Urinary bladder (tissue), 3 donors: ENCODE measurements at regions not wholly inside any gene's neighbourhood (a gene's known extent, or its start where the extent isn't known, plus 50 kb on each side); places are given as distances from the start of the nearest gene placed in this dataset.

Source experiments
- DNase-seq: peaks from one replicate; pipeline ENCODE4 v3.0.0-alpha.2; 2015; ENCODE audit errors: extremely low spot score
- H3K27ac ChIP-seq: one replicate; pipeline ENCODE4 v1.5.1; 2013; ENCODE audit warnings: low read depth, mild to moderate bottlenecking, moderate library complexity
- H3K36me3 ChIP-seq: one replicate; pipeline ENCODE4 v1.6.1; 2013; ENCODE audit warnings: mild to moderate bottlenecking, moderate library complexity; ENCODE audit not compliant: insufficient read depth
- H3K4me1 ChIP-seq: one replicate; pipeline ENCODE4 v1.6.1; 2013; ENCODE audit warnings: mild to moderate bottlenecking, moderate library complexity; ENCODE audit not compliant: insufficient read depth
- H3K4me3 ChIP-seq: one replicate; pipeline ENCODE4 v1.5.1; 2013; ENCODE audit warnings: low read depth, low read length
- WGBS: extraction: QIAGEN DNeasy Blood & Tissue Kit; methylation state at CpG from one replicate; pipeline ENCODE4 v1.1.7; 2013; 5-methylcytosine and 5-hydroxymethylcytosine counted together
- donor health status: healthy with polysubstance abuse.
- donor health status: healthy.

- Histone ChIP-seq H3K36me3 (no peaks in the 10 kb centered on the region), H3K4me3 (no peak overlapping the region), H3K4me1 (no peaks in the 10 kb centered on the region), H3K27ac (no peak overlapping the region)
- no peak for DNase-seq
- WGBS: 92% methylated on average over 13 of the region's 13 CpGs
Observed at GRCh38 chr4:95979961-95980876, 140.3 kb downstream of the PDHA2 start.

DNA sequence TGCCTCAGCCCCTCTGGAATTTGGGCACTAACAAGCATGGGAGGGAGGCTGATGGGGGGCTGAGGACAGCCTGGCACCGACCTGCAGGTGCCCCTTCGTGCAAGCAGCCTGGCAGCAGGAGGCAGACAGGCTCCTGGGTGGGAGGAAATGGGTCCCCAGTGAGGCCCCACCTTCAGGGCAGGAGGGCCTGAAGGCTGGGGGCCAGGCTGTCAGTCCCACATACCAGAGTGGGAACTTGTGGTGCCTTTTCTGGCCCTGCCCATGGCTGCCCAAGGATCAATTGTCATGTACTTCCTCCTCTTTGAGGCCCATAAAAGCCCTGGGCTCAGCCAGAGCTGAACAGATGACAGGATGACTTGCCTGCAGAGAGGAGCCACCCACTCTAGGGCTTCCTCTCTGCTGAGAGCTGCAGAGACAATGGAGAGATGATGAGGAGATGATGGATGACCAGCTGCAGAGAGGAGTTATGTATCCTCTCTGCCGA lies 141.0 kb downstream of the PDHA2 start:
- 83% methylated on average over 3 of the region's 3 CpGs for WGBS
- no peak overlapping the region for H3K27ac ChIP-seq
- H3K4me1 ChIP-seq: no peaks in the 10 kb centered on the region
- no peaks in the 10 kb centered on the region for H3K36me3 ChIP-seq
- H3K4me3 ChIP-seq: no peak overlapping the region
- no peak for DNase-seq

DNA sequence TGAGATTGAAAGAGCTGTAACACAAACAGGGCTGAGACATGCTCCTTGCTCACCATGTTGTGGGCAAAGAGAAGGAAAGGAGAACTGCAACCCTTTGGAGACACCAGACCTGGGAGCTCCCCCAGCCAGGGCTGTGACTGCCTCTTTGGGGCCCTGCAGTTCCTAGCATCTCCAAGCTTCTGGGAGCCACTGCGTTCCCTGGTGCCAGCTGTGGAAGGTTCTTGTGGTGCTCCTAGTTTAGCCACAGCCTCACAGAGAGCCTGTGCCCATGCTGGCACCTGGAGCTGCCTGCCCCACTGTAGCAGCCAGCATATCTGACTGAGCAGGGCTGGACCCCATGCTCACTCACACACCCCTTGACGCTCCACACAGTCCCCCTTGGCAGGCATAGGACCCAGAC lies 141.7 kb downstream of the PDHA2 start:
- H3K27ac ChIP-seq: no peak overlapping the region
- no peak for DNase-seq
- no peaks in the 10 kb centered on the region for H3K4me1 ChIP-seq
- no peaks in the 10 kb centered on the region for H3K36me3 ChIP-seq
- H3K4me3 ChIP-seq: no peak overlapping the region
- 87% methylated on average over 2 of the region's 2 CpGs for WGBS

- no peak for DNase-seq
- Histone ChIP-seq H3K4me1 (no peaks in the 10 kb centered on the region), H3K4me3 (no peak overlapping the region), H3K27ac (no peak overlapping the region), H3K36me3 (no peaks in the 10 kb centered on the region)
- 82% methylated on average over 1 of the region's 1 CpG for WGBS
Observed at GRCh38 chr4:95982516-95982915, 142.6 kb downstream of the PDHA2 start.

- H3K4me1 ChIP-seq: no peaks in the 10 kb centered on the region
- WGBS: 75% methylated on average over 6 of the region's 6 CpGs
- no peak overlapping the region for H3K27ac ChIP-seq
- no peak for DNase-seq
- H3K36me3 ChIP-seq: no peaks in the 10 kb centered on the region
- no peak overlapping the region for H3K4me3 ChIP-seq
Observed at GRCh38 chr4:95984081-95984480, 144.2 kb downstream of the PDHA2 start.

GRCh38 chr4:95985051-95985450 lies 145.2 kb downstream of the PDHA2 start:
- H3K4me3 ChIP-seq: no peak overlapping the region
- no peaks in the 10 kb centered on the region for H3K4me1 ChIP-seq
- WGBS: 92% methylated on average over 4 of the region's 4 CpGs
- no peak overlapping the region for H3K27ac ChIP-seq
- no peaks in the 10 kb centered on the region for H3K36me3 ChIP-seq
- DNase-seq: no peak

DNA sequence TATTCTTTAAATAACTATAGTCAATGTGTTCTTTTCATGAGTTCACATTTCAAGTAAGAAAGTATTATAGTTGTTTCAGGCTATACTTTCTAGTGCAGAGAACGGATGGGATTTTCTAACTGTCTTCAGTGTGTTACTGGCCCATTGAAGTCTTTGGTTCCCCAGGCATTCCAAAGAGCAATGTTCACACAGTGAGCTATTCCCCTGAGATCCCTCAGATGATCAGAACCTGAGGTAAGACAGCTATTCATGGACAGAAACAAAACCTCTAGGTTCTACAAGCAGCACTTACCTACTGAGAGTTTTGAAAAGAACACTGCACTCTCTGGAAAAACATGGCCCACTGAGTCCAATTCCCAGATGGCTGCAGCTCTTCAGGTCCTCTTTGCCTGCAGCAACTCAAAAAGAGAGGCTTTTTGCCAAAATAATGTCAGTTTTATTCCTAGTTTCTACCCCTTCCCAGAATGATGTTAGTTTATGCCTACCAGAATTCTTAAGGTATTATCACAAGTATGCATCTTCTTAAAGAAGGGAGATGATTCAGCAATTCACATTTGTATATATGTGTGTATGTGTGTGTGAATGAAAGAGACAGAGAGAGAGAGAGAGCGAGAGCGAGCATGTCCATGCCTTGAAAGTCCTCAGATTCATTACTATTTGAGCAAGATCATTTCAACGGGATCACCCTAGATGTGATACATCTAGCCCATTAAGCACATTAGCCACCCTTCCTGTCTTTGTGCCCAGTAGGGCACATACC lies 146.1 kb downstream of the PDHA2 start:
- H3K4me1 ChIP-seq: no peaks in the 10 kb centered on the region
- WGBS: 96% methylated on average over 4 of the region's 4 CpGs
- H3K27ac ChIP-seq: no peak overlapping the region
- DNase-seq: no peak
- H3K36me3 ChIP-seq: no peaks in the 10 kb centered on the region
- H3K4me3 ChIP-seq: no peak overlapping the region

GRCh38 chr4:95987851-95988250 lies 148.0 kb downstream of the PDHA2 start:
- DNase-seq: no peak
- H3K36me3 ChIP-seq: no peaks in the 10 kb centered on the region
- H3K4me1 ChIP-seq: no peaks in the 10 kb centered on the region
- no peak overlapping the region for H3K27ac ChIP-seq
- H3K4me3 ChIP-seq: no peak overlapping the region

DNA sequence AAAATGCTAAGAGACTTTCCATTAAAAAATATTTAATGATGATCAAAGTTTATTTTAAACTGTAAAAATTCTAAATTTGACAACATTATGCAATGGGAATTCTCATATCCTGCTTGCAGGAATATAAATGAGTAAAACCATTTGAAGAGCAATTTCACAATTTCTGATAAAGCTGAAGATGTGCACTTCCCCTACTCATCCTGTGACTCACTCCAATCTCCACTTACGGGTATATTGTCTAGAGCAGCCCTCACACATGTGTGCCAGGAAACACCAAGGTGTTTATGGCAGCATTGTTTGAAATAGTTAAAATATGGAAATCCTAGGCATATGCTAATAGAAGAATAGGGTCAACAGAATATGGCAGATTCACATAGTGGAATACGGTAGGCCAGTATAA lies 158.4 kb downstream of the PDHA2 start:
- H3K36me3 ChIP-seq: no peaks in the 10 kb centered on the region
- H3K27ac ChIP-seq: no peak overlapping the region
- WGBS: 90% methylated on average over 2 of the region's 2 CpGs
- DNase-seq: no peak
- H3K4me3 ChIP-seq: no peak overlapping the region
- no peaks in the 10 kb centered on the region for H3K4me1 ChIP-seq

DNA sequence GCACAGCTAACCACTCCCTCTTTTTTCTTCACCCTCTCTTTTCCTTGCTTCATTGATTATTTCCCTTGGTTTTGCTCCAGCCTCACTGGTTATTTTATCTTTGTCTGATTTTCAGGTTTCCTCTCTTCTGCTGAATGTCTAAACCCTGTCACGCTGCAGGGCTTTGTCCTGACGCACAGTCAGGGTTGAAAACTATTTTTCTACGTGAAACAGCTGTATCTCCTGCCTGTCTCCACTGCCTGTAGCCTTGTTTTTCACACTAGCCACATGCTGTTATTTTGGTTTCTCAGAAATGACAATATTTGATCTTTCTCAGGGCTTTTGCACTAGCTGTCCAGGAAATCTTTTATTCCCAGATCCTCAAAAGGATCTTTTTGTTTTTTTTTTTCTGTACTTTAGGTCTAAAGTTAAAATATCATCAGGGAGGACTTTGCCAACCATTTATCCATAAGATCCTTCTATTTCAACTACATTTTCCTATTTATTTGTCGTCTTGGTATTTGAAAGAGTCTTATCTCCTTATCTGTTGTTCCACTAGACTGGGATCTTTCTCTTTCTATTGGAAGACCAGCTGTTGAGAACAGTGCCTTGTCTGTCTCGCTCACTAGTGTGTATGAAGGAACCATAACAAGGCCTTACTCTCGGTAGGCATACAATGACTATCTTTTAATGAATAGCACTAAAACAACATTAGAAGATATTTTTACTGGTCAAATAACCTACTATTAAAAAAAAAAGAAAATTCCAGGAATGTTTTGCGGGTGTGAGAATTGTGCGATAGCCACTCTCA lies 164.3 kb downstream of the PDHA2 start:
- 65% methylated on average over 8 of the region's 8 CpGs for WGBS
- no peak overlapping the region for H3K27ac ChIP-seq
- no peaks in the 10 kb centered on the region for H3K36me3 ChIP-seq
- H3K4me3 ChIP-seq: no peak overlapping the region
- H3K4me1 ChIP-seq: no peaks in the 10 kb centered on the region
- no peak for DNase-seq

DNA sequence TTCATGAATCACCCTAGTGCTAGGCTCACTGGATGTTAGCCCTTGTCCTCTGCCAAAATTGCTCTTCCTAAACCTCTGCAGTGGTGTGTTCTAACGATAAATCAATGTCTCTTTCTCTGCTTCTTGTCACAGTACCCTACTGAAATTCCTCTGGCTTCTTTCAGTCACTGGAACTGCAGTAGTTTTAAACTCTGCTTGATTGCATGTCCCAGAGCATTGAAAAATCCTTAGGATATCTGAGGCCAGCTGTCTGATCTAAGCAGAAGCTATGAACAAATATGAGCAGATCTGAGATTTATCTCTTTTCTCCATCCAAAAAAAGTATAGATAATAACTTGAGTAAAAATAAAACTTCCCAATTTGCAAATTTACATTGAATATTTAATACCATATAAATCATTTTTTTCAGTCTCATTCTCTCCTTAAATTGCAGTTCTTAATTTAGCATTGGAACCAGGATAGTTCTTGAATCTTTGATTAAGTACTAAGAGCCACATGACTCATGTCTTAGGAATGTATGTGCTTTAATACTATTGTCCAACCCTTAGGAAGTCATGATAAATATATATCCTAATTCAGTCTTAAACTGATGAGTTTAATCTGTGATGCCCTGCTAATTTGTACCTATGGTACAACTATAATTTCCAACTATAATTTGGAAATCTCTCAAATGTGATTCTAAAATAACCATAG lies 169.7 kb downstream of the PDHA2 start:
- H3K4me3 ChIP-seq: no peak overlapping the region

GRCh38 chr4:96012687-96013086 lies 172.8 kb downstream of the PDHA2 start:
- DNase-seq: no peak
- 37% methylated on average over 2 of the region's 2 CpGs for WGBS
- Histone ChIP-seq H3K27ac (no peak overlapping the region), H3K36me3 (no peaks in the 10 kb centered on the region), H3K4me1 (no peaks in the 10 kb centered on the region), H3K4me3 (no peak overlapping the region)

More for the DNA sequence above, 169.7 kb downstream of the PDHA2 start:
- H3K36me3 ChIP-seq: no peaks in the 10 kb centered on the region
- no peaks in the 10 kb centered on the region for H3K4me1 ChIP-seq
- 46% methylated on average over 1 of the region's 1 CpG for WGBS
- DNase-seq: no peak
- no peak overlapping the region for H3K27ac ChIP-seq
